GM18520 (cell line): ENCODE measurements at regions not wholly inside any gene's neighbourhood (a gene's known extent, or its start where the extent isn't known, plus 50 kb on each side); places are given as distances from the start of the nearest gene placed in this dataset.
"Not testable (repeated sequence)": the region's sequence is repeated elsewhere in the genome, so short reads cannot be mapped to it uniquely, and the experiment has no call there.

ENCODE experiments used
- ATAC-seq: cut with Tn5 transposase; IDR thresholded peaks from one replicate; pipeline ENCODE4 v1.9.1; 2021; ENCODE audit not compliant: unreplicated experiment

DNA sequence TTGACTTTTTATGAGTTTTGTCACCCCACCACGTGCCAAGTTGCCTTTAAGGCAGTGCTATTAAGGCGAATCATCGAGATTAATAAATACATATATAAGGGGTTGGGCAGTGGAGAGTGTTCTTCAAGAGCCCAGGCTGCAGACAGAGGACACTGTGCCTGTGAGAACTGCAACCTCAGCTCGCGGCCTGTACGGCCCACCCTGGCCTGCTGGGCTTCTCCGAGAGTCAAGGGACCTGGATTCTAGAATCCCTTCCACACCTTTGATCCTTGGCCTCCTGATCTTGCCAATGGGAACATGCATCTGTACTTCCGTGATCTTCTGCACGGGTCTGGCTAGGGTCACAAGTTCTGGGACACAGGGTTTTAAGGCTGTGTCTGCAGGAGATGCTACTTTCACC, 54.5 kb downstream of the IRX5 start:
- no peak for ATAC-seq

DNA sequence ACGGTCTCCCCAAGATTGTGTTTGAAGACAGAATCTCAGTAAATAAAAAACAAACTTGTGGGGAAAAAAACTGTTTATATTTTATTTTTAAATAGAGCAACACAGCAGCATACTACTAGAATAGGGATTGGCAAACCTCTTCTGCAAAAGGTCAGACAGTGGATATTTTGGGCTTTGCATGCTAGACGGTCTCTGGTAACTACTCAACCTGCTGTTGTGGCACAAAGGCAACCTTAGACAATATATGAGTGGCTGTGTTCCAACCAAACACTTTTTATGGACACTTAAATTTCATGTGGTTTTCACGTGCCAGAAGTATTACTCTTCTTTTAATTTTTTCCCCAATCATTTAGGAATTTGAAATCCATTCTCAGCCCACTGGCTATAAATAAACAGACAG, 55.0 kb downstream of the IRX5 start:
- ATAC-seq = no peak

DNA sequence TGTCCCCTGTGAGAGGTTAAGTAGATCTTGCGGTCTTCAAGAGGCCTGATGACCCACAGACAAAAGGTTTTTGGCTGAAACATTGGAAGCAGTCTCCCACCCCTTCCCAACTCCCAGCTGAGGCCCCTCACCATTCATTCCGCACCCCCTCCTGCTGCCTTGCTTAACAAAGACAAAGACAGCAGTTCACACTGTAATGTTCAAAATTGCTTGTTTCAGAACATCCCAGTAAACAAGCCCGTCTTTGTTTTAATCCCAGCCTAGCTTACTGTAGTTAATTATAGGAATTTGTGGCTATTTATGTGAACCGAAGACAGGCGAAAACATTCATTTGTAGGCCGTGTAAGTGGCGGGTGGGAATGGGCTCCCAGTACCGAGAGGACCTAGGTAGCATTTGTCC, 55.7 kb downstream of the IRX5 start:
- ATAC-seq = no peak

DNA sequence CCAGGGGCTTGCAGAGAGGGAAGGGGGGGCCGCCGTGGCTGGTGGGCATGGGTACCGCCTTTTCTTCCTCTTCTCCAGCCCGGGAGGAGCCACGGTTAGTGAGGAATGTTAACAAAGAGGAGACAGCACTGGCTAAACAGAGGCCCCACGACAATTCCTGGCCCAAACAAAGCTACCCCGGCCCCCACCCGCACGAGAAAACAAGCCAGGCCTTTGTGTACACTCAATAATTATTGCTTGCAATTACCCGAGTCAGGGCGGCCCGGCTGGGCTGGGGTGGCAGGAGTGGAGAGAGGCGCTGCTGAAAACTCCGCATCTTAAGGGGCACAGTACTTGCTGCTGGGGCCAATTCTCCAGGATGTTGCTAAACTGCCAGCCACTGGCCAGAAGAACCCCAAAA, 56.4 kb downstream of the IRX5 start:
- ATAC-seq = no peak

DNA sequence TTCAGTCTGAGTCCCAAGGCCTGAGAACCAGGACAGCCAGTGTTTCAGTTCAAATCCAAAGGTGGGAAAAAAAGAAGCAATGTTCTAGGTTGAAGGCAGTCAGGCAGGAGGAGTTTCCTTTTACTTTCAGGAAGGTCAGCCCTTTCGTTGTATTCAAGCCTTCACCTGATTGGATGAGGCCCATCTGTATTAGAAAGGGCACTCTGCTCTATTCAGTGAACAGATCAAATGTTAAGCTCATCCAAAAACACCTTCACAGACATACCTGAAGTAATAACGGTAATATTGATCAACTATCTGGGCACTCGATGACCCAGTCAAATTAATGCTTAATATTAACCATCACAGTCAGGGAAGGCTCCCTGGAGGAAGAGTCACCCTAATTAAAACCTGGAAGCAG, 60.9 kb downstream of the IRX5 start:
- ATAC-seq = no peak

DNA sequence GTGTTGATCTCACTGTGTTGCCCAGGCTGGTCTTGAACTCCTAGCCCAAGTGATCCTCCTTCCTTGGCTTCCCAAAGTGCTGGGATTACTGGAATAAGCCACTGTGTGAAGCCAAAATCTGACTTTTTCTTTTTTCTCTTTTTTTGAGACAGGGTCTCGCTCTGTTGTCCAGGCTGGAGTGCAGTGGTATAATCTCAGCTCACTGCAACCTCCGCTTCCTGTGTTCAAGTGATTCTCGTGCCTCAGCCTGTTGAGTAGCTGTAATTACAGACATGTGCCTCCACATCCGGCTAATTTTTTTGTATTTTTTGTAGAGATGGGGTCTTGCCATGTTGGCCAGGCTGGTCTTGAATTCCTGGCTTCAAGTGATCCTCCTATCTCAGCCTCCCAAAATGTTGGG, 61.3 kb downstream of the IRX5 start:
- ATAC-seq = not testable (repeated sequence)

DNA sequence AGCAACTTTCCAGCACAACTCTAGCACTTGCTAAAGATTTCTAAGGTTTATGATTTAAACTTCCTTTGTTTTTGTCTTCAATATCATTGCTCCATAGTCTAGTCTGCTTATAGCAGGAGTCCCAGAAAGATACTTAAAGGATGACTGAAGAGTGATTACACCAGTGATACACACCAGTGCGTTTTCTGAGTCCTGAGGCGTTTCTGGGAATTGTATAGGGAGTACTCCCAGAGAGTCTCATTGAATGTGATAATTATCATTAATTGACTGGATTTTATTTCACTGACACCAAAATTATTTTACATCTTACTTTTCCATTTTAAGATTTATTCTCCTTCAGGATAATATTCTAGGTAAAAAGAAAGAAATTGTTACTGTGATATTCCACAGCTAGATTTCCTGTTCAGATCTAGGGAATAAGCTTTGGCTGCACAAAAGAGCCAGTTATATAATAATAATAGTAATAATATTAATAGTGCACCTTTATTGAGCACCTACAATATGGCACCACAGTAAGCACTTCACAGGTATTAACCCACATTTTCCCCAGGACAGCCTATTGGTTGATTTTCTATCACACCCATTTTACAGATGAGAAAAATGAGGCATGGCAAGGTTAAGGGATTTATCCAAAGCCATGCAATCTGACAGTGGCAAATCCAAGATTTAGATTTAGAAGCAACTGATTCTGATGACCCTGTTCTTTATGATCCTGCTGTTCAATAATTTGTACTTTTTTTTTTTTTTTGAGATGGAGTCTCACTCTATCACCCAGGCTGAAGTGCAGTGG, 62.6 kb downstream of the IRX5 start:
- no peak for ATAC-seq

DNA sequence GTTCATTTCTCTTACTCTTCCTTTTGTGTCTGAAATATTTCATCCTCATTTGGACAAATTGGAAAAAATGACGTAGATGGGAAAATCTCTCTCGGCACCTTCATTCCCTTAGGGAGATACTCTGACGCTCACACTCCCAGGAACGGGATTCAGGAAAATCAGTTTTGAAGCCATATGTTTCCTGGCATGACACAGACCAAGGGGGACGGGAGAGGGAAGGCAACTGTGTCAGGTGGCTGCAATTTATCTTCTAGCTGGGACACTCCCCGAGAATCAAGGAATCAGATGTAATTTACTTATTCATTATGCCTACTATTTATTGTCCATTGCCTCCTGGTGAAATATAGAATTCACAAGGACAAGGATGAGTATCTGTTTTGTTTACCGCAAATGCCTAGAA, 65.5 kb downstream of the IRX5 start:
- ATAC-seq = no peak

DNA sequence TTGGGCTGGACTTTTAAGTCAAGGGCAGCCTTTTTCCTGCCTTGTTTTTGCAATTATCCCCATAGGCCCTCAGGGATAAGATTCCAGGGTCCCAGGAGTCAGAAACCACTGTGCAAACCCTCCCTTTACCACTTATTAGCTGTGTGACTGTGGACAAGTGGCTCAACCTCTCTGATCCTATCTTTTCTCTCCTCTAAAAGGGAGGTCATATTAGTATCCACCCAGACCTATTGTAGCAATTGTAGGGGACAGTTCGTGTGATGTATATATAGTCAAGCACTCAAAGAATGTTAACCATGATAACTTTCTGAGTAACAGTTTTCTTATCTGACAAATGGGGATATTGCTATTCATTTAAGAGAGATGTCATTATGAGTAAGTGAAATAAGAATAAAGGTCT, 68.2 kb downstream of the IRX5 start:
- ATAC-seq = no peak

DNA sequence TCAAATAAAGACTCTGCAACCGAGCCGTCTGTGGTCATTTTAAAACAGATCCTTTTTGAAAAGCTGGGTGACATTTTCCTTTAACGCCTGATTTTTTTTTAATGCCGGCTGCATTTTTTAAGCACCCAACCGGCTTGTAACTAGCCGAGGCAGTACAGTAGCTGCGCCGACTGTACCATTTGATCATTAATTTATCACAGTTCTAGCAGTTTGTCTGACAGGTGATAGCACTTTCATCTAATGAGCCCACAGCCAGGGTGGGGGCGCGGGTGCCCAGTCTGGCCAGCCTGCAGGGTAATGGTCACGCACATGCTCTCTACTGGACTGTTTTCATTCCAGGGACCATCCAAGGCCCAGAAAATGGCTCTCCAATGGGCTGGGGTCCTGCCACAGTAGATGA, 68.8 kb downstream of the IRX5 start:
- ATAC-seq = no peak

DNA sequence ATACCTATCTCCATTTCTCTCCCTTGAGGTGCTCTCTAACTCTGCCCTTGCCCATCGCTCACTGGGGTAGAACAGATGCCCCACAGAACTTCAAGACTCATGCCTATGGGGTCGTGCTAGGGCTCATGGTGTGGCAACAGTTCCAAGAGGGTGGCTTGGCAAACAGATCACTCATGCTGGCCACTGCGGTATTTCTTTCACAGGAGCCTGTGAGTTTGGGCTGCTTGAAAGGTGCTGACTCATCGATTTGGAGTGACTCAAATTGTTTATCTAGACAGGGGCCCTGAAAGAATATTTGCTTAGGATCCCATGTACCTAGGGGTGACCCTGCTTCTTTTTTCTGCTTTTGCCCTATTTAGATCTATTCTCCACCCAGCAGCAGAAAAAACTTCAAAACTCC, 69.9 kb downstream of the IRX5 start:
- ATAC-seq = no peak

DNA sequence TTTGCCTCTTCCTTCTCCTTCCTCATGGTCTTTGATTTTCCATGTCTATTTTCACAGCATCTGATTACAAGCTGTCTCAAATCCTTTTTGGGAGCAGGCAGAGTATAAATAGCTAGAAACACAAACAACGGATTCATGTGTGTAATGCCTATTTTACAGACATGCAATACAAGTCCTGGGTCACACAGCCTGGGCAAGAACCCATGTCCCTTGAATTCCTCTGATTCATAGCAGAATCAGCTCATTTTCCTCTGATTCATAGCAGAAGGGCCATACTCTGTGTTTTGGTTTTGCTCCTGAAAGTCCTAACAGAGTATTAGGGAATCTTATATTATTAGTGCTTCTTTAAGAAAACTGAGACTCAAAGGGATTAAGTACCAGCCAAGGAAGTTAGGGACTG, 71.3 kb downstream of the IRX5 start:
- no peak for ATAC-seq

DNA sequence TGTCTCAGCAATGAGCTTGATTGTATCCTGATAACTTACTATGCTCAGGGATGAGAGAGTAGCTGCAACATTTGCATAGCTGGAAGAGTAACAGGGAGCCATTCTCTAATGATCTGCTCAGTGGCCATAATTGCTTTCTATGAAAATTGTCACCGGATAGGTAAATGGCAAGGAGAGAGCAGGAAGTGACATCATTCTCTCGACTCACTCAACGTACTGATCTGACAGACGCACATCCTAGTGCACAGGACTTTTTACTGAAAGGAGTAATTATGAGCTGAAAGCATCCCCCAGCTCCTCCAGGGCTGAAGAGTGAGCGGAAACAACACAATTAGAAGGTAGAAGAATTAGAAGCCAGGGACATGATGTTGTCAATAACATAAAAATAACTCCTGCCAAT, 71.8 kb downstream of the IRX5 start:
- no peak for ATAC-seq

DNA sequence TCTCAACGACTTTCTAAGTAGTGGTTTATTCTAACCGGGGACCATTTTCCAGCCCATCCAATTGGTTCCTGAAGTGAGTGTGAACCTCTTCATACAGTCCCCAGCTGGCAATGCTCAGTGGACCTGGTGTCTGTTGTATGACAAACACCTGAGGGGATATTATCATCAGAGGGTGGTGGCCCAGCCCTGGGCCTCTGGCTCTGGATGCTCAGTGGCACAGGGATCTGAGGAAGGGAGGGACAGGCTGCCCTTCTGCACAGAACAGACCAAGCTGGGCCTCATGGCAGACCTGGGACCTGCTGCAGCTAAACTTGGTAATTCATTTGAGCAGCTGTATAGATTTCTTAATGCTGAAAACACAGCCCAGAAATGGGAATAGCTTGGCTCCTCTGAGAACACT, 72.6 kb downstream of the IRX5 start:
- ATAC-seq = no peak

DNA sequence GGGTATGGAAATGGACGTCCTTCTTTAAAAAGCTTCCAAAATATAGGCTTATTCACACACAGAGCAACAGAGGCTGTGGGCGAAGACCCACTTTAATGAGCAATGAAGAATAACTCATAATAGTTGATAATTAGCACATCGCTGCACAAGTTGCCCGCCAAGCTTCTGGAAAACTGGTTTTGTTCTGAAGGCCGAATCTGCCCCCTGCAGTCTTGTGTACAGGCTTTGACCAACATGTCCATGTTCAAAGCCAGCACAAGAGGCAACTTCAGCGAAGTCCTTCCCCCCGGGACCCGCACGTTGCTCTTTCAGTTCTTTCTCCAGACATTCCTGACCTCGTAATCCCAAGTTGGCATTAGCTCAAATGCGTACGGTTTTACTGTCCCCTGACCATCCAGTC, 73.3 kb downstream of the IRX5 start:
- ATAC-seq = no peak

DNA sequence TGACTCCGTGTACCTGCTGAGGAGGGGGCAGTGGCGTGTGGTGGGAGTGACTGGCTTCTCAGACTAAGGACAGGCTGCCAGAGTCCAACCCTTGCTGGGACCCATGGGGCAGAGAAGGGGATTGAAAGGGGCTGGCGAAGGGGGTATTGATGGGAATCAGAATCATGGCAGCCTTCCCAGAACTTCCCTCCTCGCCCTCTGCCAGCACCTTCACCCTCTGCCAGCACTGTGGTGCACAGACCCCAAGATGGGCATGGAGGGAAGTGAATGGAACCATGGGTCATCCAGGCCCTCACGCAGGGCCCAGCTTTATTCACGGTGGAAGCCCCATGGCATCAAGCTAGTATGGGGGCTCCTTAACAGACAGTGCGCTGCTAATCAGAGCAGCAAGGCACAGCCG, 76.8 kb downstream of the IRX5 start:
- ATAC-seq = no peak

DNA sequence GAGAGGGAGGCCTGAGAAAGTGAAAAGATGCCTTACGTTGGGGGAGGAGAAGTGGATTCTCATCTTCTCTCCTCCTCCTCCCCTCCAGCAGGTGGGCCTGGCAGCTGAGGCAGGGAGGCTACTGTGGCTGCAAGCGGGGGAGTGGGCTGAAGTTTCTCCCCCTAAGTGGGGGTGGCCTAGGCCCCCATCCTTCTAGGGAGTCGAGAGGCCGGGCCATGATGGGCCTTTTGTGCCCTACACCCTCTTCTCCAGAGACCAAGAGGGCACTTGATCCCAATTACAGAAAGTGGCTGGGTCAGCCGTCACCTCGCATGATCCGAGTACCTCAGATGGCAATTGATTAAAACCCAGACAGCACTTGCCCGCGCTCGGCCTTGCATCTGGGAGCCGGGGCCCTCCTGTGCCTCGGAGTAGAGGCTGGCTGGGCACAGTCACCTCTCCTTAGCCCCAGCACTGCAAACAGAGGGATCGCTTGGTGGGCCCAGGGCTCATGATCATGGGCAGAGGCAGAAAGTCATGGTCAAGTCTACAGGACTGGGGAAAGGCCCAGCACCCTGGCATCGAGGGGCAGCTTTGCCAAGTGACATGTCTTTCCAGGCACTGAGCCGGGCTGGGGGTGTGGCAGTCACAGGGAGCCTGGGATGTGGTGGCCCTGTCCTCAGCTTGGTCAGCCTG, 78.3 kb downstream of the IRX5 start:
- ATAC-seq = no peak

DNA sequence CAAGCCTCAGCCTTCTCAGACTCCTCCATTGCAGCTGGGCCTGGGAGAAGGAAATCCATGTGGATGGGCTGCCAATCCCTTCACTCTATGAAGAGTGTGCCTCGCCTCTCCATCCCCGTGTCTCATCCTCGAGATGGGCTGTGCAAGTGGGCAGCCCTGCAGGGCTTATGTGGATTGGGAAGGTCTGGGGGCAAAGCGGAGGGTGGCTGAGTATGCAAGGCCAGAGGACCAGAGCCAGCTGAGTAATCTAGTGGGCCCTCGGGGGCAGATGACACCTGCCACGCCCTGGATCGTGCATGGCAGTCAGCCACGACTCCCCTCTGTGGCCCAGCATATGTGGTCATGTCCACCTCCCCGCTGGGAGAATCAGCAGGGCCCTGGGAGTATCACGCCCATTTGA, 78.9 kb downstream of the IRX5 start:
- no peak for ATAC-seq

DNA sequence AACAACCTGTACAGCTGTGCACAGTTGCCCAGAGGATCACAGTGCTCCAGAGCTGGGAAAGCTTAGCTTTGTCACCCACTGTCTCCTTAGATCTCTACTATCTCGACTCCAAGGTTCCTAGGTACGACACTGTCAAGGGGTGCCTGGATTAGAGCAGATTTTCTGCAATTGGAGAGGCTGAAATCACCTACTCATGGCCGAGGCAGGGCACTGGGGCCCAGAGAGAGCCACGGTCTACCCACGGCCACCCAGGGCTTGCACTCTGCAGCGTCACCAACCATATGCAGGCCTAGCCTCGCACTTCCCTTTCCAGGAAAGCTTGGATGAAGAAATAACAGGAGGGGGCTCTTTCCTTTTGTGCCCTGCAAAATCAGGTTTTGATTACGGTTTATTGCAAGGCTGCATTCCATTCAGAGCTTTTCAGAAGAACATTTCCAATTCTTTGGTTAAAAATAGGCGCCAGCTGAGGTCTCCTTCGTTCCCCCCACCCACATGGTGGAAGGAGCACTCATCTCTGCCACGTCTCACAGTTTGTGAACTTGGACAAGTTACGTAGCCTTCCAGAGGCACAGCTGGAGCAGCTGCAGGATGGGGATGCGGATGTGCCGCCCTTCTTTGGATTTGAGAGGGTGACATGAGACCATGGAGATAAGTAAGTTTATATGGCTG, 80.0 kb downstream of the IRX5 start:
- ATAC-seq = no peak

DNA sequence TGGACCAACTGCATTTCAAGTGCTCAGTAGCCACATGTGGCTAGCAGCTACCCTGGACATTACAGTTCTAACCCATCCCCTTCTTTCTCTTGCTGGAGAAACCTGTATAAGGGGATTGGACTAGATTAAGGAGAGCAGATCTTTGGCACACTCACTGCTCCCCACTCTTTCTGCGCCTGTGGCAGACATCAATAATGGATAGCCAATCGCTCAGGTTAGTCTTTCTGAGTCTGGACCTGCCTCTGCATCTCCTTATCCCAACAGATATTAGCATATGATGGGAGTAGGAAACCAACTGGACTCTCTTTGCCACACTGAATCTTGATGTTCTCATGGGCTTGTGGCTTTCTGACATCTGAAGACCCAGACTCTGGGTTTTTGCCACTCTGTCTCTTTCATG, 81.7 kb downstream of the IRX5 start:
- ATAC-seq = no peak

DNA sequence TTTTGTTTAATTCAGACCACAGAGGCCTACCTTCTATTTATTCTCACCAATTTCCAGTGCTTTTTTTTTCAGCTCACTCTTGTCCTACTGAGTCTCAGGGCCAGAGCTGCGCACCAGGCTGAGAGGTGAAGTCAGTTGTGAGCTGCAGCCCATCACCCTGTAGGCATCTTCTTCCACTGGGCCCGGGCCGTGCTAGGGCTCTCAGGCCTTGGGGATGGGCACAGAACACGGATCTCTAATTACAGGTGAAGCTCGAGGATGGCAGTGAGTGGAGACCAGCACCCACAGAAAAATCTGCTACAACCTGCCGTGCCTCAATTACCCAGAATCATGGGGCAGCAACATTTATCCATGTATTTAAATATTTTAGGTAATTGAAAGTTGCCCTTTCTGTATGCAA, 82.1 kb downstream of the IRX5 start:
- ATAC-seq = no peak

DNA sequence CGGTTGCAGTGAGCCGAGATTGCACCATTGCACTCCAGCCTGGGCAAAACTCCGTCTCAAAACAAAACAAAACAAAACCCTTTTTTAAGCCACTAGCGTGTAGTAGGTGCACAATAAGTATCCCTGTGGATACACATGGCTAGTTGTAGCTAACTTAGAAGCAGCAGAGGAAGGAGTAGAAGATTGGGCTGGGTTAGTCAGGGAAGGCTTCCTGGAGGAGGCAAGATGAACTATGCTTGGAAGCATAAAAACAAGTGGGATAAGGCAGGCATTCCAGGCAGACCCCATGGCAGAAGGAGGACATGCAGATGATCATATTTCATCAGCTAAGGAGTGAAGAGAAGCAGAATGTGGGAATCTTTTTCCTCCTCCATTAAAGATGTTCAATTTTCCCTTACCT, 83.4 kb downstream of the IRX5 start:
- ATAC-seq = no peak
